ENCODE measurements at regions not wholly inside any gene's neighbourhood (a gene's known extent, or its start where the extent isn't known, plus 50 kb on each side); places are given as distances from the start of the nearest gene placed in this dataset.
"Not testable (repeated sequence)": the region's sequence is repeated elsewhere in the genome, so short reads cannot be mapped to it uniquely, and the experiment has no call there.

GRCh38 chr11:67940440-67940839 is 63.5 kb downstream of the UNC93B1 start:
- in situ Hi-C loops (cut with HindIII; ENCODE audit: low sequenced_read_pairs); DNase-seq (ENCODE audit: low spot score): not testable (repeated sequence)

- DNase-seq (ENCODE audit: low spot score); in situ Hi-C loops (cut with HindIII; ENCODE audit: low sequenced_read_pairs): not testable (repeated sequence)
Measured at GRCh38 chr11:67938964-67939363, 64.9 kb downstream of the UNC93B1 start.

- DNase-seq (ENCODE audit: low spot score); in situ Hi-C loops (cut with HindIII; ENCODE audit: low sequenced_read_pairs): not testable (repeated sequence)
Measured at GRCh38 chr11:67938371-67938770, 65.5 kb downstream of the UNC93B1 start.

DNA sequence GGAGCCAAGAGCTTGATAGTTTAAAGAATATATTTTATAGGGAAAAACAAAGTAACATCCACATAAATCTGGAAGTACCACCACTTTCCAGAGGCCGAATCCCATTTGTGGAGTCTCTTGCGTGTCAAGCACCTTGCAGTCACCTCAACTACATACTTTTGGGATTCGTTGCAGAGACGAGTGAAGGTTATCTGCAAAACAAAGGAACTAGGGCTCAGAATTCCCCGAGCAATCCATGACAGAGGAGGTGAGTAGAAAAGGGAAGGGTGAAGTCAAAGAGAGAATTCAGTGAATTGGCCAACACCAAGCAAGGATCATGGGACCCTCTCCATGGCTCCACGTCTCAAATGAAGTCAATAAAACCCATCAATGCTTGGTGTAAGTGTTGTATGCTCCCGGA is 80.3 kb downstream of the UNC93B1 start:
- DNase-seq (ENCODE audit: low spot score); in situ Hi-C loops (cut with HindIII; ENCODE audit: low sequenced_read_pairs): not testable (repeated sequence)

DNA sequence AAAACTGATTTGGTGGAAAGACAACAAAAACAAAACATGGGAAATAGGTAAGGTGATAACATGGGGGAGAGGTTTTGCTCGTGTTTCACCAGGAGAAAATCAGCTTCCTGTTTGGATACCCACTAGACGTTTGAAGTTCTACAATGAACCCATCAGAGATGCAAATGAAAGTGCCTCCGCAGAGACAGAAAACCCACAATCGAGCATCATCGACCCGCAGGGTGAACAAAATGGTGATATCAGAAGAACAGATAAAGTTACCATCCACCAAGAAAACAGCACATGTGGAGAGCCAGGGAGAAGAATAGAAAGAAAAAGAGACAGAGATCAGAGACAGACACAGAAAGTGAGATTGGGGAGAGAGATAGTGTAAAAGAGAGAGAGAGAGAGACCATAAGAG is 83.4 kb downstream of the UNC93B1 start:
- DNase-seq (ENCODE audit: low spot score); in situ Hi-C loops (cut with HindIII; ENCODE audit: low sequenced_read_pairs): not testable (repeated sequence)

DNA sequence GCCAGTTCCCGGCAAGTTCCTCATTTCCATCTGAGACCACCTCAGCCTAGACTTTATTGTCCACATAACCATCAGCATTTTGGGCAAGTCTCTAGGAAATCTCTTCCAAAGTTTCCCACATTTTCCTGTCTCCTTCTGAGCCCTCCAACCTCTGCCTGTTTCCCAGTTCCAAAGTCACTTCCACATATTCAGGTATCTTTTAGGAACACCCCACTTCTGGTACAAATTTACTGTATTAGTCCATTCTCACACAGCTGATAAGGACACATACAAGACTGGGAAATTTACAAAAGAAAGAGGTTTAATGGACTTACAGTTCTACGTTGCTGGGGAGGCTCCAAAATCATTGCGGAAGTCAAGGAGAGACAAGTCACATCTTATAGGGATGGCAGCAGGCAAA is 91.7 kb downstream of the UNC93B1 start:
- in situ Hi-C loops (cut with HindIII; ENCODE audit: low sequenced_read_pairs); DNase-seq (ENCODE audit: low spot score): not testable (repeated sequence)

GRCh38 chr11:67911211-67911610 is 92.7 kb downstream of the UNC93B1 start:
- DNase-seq (ENCODE audit: low spot score), result not testable (repeated sequence)

DNA sequence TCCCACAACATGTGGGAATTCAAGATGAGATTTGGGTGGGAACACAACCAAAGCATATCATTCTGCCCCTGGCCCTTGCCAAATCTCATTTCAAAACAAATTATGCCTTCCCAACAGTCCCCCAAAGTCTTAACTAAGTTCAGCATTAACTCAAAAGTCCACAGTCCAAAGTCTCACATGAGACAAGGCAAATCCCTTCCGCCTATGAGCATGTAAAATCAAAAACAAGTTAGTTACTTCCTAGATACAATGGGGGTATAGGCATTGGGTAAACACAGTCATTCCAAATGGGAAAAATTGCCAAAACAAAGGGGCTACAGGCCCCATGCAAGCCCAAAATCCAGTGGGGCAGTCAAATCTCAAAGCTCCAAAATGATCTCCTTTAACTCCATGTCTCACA is 93.1 kb downstream of the UNC93B1 start:
- in situ Hi-C loops (cut with HindIII; ENCODE audit: low sequenced_read_pairs); DNase-seq (ENCODE audit: low spot score): not testable (repeated sequence)

More at GRCh38 chr11:67911211-67911610, 92.7 kb downstream of the UNC93B1 start:
- in situ Hi-C loops (cut with HindIII; ENCODE audit: low sequenced_read_pairs), result not testable (repeated sequence)

GRCh38 chr11:67906969-67907368 is 96.9 kb downstream of the UNC93B1 start:
- in situ Hi-C loops (cut with HindIII; ENCODE audit: low sequenced_read_pairs); DNase-seq (ENCODE audit: low spot score): not testable (repeated sequence)

- DNase-seq (ENCODE audit: low spot score); in situ Hi-C loops (cut with HindIII; ENCODE audit: low sequenced_read_pairs): not testable (repeated sequence)
Measured at GRCh38 chr11:67899462-67899861, 104.4 kb downstream of the UNC93B1 start.

DNA sequence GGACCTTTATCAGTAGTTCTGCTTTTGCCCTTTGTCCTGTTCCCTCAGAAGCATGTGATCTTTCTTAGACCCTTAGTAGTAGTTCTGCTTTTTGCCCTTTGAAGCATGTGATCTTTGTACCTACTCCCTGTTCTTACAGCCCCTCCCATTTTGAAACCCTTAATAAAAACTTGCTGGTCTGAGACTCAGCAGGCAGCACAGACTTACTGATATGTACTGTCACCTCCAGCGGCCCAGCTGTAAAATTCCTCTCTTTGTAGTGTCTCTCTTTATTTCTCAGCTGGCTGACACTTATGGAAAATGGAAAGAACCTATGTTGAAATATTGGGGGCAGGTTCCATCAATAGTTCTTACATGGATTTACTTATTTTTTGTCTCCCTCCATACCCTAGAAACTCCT is 110.4 kb downstream of the UNC93B1 start:
- in situ Hi-C loops (cut with HindIII; ENCODE audit: low sequenced_read_pairs); DNase-seq (ENCODE audit: low spot score): not testable (repeated sequence)

DNA sequence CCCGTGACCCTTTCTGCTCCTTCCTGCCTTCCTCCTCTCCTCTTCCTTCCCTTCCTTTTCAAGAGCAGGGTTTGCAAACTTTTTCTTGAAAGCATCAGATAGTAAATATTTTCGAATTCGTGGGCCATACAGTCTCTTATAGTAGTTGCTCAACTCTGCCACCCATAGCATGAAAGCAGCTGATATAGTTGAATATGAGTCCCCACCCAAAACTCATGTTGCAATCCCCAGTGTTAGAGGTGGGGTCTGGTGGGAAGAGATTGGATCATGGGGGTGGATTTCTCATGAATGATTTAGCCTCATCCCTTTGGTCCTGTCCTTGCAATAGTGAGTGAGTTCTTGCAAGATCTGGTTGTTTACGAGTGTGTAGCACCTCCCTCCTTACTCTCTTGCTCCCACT is 114.3 kb downstream of the UNC93B1 start:
- in situ Hi-C loops (cut with HindIII; ENCODE audit: low sequenced_read_pairs); DNase-seq (ENCODE audit: low spot score): not testable (repeated sequence)

DNA sequence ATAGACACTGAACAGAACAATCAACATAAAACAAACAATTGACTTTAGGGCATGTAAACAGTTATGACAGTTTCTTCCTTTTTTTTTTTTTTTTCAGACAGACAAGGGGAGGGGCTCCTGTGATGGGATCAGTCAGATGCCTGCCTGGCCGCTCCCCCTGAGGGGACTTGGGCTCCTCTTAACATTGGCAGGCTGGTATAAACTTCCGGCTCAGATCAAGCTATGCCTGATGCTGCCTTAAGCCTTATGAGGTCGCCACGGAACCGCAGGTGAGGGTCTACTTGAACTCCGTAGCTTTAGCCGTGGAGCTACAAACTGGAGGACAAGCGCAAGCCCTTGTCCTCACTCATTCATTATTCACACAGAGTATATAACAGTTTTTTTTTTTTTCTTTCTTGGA is 115.8 kb downstream of the UNC93B1 start:
- in situ Hi-C loops (cut with HindIII; ENCODE audit: low sequenced_read_pairs); DNase-seq (ENCODE audit: low spot score): not testable (repeated sequence)

DNA sequence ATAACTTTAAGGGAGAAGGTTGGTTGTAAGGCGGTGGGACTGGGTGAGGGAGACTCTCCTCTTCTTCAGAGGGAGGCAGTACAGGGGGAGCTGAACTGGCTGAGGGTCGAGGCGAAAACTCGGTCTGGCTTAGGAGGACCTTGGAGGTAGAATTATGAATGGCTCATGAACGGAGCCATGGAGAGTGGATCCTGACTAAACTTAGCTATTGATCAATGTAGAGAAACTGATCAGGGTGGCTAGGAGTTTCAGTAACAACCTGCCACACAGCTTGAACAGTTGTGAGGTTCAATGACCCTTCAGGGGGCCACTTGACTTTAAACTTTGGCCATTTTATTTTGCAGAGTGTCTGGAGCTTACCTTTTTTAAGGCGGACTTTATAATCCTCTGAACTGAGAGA is 117.2 kb downstream of the UNC93B1 start:
- DNase-seq (ENCODE audit: low spot score); in situ Hi-C loops (cut with HindIII; ENCODE audit: low sequenced_read_pairs): not testable (repeated sequence)

- DNase-seq (ENCODE audit: low spot score); in situ Hi-C loops (cut with HindIII; ENCODE audit: low sequenced_read_pairs): not testable (repeated sequence)
Measured at GRCh38 chr11:67886207-67886606, 117.7 kb downstream of the UNC93B1 start.

- in situ Hi-C loops (cut with HindIII; ENCODE audit: low sequenced_read_pairs); DNase-seq (ENCODE audit: low spot score): not testable (repeated sequence)
Measured at GRCh38 chr11:67885574-67885973, 118.3 kb downstream of the UNC93B1 start.

DNA sequence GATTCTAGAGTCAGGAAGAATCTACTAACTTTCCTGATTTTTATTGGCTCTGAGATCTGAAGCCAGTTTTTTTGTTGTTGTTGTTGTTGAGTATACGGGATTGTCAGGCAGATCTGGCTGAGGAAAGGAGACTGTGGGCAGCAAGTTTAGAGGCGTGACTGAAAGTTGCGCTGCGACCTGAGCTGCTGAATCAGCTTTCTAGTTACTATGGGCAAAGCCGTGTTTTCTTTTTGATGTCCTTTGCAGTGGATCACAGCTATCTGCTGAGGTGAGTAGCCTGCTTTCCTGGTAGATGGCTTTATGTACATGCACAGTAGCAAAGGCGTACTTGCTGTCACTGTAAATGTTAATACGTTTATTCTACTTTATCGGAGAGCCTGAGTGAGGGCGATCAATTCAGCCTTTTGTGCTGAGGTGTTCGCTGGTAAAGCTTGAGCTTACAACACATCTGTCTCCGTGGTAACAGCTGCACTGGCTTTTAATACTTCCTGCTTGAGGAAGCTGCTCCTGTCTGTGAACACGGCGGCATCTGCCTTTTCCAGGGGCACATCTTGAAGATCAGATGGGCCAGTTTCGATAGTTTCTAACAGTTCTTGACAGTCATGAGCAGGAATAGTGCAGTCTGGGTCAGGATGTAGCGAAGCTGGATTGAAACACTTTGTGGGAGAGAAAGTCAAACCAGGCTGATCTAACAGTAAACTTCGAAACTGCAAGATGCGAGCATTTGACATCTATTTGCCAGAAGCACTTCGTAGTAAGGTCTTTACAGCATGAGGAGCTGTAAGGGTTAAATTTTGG is 118.9 kb downstream of the UNC93B1 start:
- DNase-seq (ENCODE audit: low spot score); in situ Hi-C loops (cut with HindIII; ENCODE audit: low sequenced_read_pairs): not testable (repeated sequence)

DNA sequence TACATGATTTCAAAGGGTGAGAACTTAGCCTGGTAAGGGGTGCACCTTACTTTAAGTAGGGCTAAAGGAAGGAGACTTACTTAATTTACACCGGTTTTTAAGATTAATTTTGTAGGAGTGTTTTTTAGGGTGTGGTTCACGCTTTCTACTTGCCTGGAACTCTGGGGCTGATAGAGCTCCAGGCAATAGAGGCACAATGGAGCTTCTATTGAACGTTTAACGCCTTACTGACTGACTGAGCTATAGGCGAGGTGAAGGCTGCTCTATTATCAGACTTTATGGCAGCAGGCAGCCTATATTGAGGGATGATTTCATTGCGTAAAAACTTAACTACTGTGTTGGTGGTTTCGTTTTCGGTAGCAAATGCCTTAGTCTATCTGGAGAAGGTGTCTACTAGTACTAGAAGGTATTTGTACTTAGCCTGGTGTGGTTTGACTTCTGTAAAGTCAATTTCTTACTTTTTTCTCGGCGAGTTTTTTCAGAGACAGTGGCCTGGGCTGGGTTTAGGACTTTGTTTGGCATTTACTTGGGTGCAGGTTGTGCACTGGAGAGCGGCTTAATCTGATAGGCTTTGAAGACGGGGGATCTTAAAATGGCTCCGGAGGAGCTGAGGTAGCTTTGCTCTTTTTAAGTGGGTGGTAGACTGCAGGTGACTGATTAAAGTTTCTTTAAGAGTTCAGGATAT is 119.7 kb downstream of the UNC93B1 start:
- in situ Hi-C loops (cut with HindIII; ENCODE audit: low sequenced_read_pairs), result not testable (repeated sequence)

DNA sequence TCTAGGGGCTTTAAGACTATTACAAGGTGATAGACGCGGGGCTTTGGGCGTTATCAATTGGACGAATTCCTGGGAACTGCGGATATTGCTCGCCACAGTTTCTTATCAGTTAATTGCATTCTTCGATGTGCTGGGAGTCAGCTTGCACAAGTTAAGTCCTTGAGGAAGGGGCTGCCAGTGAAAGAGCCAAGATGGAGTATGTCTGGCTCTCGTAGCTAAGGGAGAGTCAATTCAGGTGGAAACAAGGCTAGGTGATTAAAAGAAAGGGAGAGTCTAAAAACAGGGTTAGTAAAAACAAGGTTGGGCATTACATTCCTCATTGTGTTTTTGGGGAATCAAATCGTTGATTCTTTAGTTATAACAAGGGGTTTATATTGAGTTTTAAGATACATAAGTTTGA is 121.6 kb downstream of the UNC93B1 start:
- in situ Hi-C loops (cut with HindIII; ENCODE audit: low sequenced_read_pairs); DNase-seq (ENCODE audit: low spot score): not testable (repeated sequence)

More for the DNA sequence above, 119.7 kb downstream of the UNC93B1 start:
- DNase-seq (ENCODE audit: low spot score), result not testable (repeated sequence)

- in situ Hi-C loops (cut with HindIII; ENCODE audit: low sequenced_read_pairs); DNase-seq (ENCODE audit: low spot score): not testable (repeated sequence)
Measured at GRCh38 chr11:67881836-67882235, 122.1 kb downstream of the UNC93B1 start.

All from G401 (cell line).